Hematopoietic multipotent progenitor cell treated with erythropoietin and hydrocortisone succinate and interleukin-3 and kit ligand, for 6 days (in vitro differentiated cells): ENCODE measurements at regions not wholly inside any gene's neighbourhood (a gene's known extent, or its start where the extent isn't known, plus 50 kb on each side); places are given as distances from the start of the nearest gene placed in this dataset.
"Not testable (repeated sequence)": the region's sequence is repeated elsewhere in the genome, so short reads cannot be mapped to it uniquely, and the experiment has no call there.

Experiments
- DNase-seq: peaks from one replicate; pipeline ENCODE4 v3.0.0-alpha.2; 2015

GRCh38 chr4:106588891-106589290, 220.3 kb upstream of the GIMD1 start:
- DNase-seq = no peak

- DNase-seq = no peak
Measured at GRCh38 chr4:106587558-106587957, 219.0 kb upstream of the GIMD1 start.

GRCh38 chr4:106585915-106586349, 217.4 kb upstream of the GIMD1 start:
- no peak for DNase-seq

GRCh38 chr4:106584337-106584989, 215.9 kb upstream of the GIMD1 start:
- DNase-seq = no peak

- no peak for DNase-seq
Measured at GRCh38 chr4:106583567-106583966, 215.0 kb upstream of the GIMD1 start.

- DNase-seq = no peak
Measured at GRCh38 chr4:106583108-106583507, 214.5 kb upstream of the GIMD1 start.

- DNase-seq = no peak
Measured at GRCh38 chr4:106582103-106582502, 213.5 kb upstream of the GIMD1 start.

- no peak for DNase-seq
Measured at GRCh38 chr4:106579236-106579635, 210.7 kb upstream of the GIMD1 start.

GRCh38 chr4:106569146-106570031, 200.8 kb upstream of the GIMD1 start:
- DNase-seq = no peak

GRCh38 chr4:106565727-106566126, 197.1 kb upstream of the GIMD1 start:
- DNase-seq = no peak

GRCh38 chr4:106563637-106564036, 195.1 kb upstream of the GIMD1 start:
- DNase-seq = not testable (repeated sequence)

- no peak for DNase-seq
Measured at GRCh38 chr4:106551724-106552123, 183.1 kb upstream of the GIMD1 start.

- DNase-seq = no peak
Measured at GRCh38 chr4:106548446-106549044, 180.0 kb upstream of the GIMD1 start.

GRCh38 chr4:106546370-106546769, 177.8 kb upstream of the GIMD1 start:
- DNase-seq = no peak

GRCh38 chr4:106542609-106543008, 174.0 kb upstream of the GIMD1 start:
- not testable (repeated sequence) for DNase-seq

- no peak for DNase-seq
Measured at GRCh38 chr4:106541253-106541652, 172.7 kb upstream of the GIMD1 start.

- no peak for DNase-seq
Measured at GRCh38 chr4:106530821-106531220, 162.2 kb upstream of the GIMD1 start.

GRCh38 chr4:106530024-106530361, 161.4 kb upstream of the GIMD1 start:
- DNase-seq = no peak

- no peak for DNase-seq
Measured at GRCh38 chr4:106529348-106530023, 160.9 kb upstream of the GIMD1 start.

GRCh38 chr4:106527316-106527715, 158.7 kb upstream of the GIMD1 start:
- DNase-seq = no peak

- DNase-seq = not testable (repeated sequence)
Measured at GRCh38 chr4:106525425-106525824, 156.8 kb upstream of the GIMD1 start.

GRCh38 chr4:106524772-106525171, 156.2 kb upstream of the GIMD1 start:
- not testable (repeated sequence) for DNase-seq

- DNase-seq = no peak
Measured at GRCh38 chr4:106522839-106523238, 154.3 kb upstream of the GIMD1 start.
